WTC11 (cell line): ENCODE measurements at regions not wholly inside any gene's neighbourhood (a gene's known extent, or its start where the extent isn't known, plus 50 kb on each side); places are given as distances from the start of the nearest gene placed in this dataset.

ENCODE experiments used
- ATAC-seq: fragments of 200-7000 bp; cut with Tn5 transposase; 2 replicates; pipeline ENCODE4 v1.10.0; 2021; ENCODE audit warnings: mild to moderate bottlenecking, moderate library complexity
- CTCF ChIA-PET: fragments of 300-600 bp; sonication (Branson Sonifier 250); formaldehyde crosslinking; loops from one replicate; lab custom pipeline; 2021; ENCODE audit warnings: antibody characterized with exemption; lab: Charles Lee
- POLR2A ChIA-PET: fragments of 350-600 bp; sonication (Branson Sonifier 250); formaldehyde crosslinking; loops from one replicate; lab custom pipeline; 2021; ENCODE audit warnings: antibody characterized with exemption; lab: Charles Lee
- DNase-seq: peaks from one replicate; pipeline ENCODE4 v3.0.0; 2021; ENCODE audit warnings: low spot score
- H3K27ac Mint-ChIP-seq: 2 replicates; pipeline ENCODE4 v1.8.0; 2021; ENCODE audit warnings: mixed read lengths
- H3K27me3 Mint-ChIP-seq: 2 replicates; pipeline ENCODE4 v1.8.0; 2021; ENCODE audit warnings: low read depth, mild to moderate bottlenecking, moderate library complexity, mixed read lengths
- H3K36me3 Mint-ChIP-seq: 2 replicates; pipeline ENCODE4 v1.8.0; 2021; ENCODE audit warnings: mixed read lengths
- H3K4me1 Mint-ChIP-seq: 2 replicates; pipeline ENCODE4 v1.8.0; 2022; ENCODE audit warnings: mixed read lengths
- H3K4me3 Mint-ChIP-seq: 2 replicates; pipeline ENCODE4 v1.8.0; 2021; ENCODE audit warnings: mild to moderate bottlenecking, moderate library complexity, mixed read lengths
- H3K9me3 Mint-ChIP-seq: 2 replicates; pipeline ENCODE4 v1.8.0; 2021; ENCODE audit warnings: mixed read lengths
- CREB1 ChIP-seq: sonication (generic); formaldehyde crosslinking; IDR thresholded peaks from 2 replicates; pipeline ENCODE4 v1.8.0; 2023; ENCODE audit warnings: mild to moderate bottlenecking, missing genetic modification reagents
- CREM ChIP-seq: sonication (generic); formaldehyde crosslinking; IDR thresholded peaks from 2 replicates; pipeline ENCODE4 v1.8.1; 2022; ENCODE audit warnings: mild to moderate bottlenecking, missing genetic modification reagents, moderate library complexity
- ELF4 ChIP-seq: sonication (generic); formaldehyde crosslinking; IDR thresholded peaks from 2 replicates; pipeline ENCODE4 v1.8.1; 2022; ENCODE audit warnings: low read depth, mild to moderate bottlenecking, moderate library complexity, missing genetic modification reagents
- FOXK1 ChIP-seq: sonication (generic); formaldehyde crosslinking; IDR thresholded peaks from 2 replicates; pipeline ENCODE4 v1.8.0; 2022; ENCODE audit warnings: mild to moderate bottlenecking, moderate library complexity, missing genetic modification reagents
- GRHL2 ChIP-seq: fragments of 250-450 bp; sonication (Bioruptor Pico); IDR thresholded peaks from 2 replicates; pipeline ENCODE4 v1.8.0; 2022; ENCODE audit warnings: mild to moderate bottlenecking, moderate library complexity; ENCODE audit not compliant: insufficient replicate concordance, severe bottlenecking
- JAZF1 ChIP-seq: fragments of 250-450 bp; sonication (Bioruptor Pico); IDR thresholded peaks from 2 replicates; pipeline ENCODE4 v1.9.0; 2021; ENCODE audit warnings: moderate library complexity, mild to moderate bottlenecking, inconsistent platforms
- OVOL2 ChIP-seq: fragments of 250-450 bp; sonication (Bioruptor Pico); IDR thresholded peaks from 2 replicates; pipeline ENCODE4 v1.9.0; 2021; ENCODE audit warnings: mild to moderate bottlenecking, borderline replicate concordance
- SOX15 ChIP-seq: fragments of 250-450 bp; sonication (Bioruptor Pico); IDR thresholded peaks from 2 replicates; pipeline ENCODE4 v1.9.0; 2021; ENCODE audit warnings: mild to moderate bottlenecking
- TCF7 ChIP-seq: sonication (generic); formaldehyde crosslinking; IDR thresholded peaks from 2 replicates; pipeline ENCODE4 v1.8.0; 2022; ENCODE audit warnings: mild to moderate bottlenecking, low read depth, missing genetic modification reagents, moderate library complexity
- TEAD4 ChIP-seq: sonication (generic); formaldehyde crosslinking; IDR thresholded peaks from 2 replicates; pipeline ENCODE4 v1.8.0; 2022; ENCODE audit warnings: mild to moderate bottlenecking, missing genetic modification reagents
- ZNF317 ChIP-seq: sonication (generic); formaldehyde crosslinking; IDR thresholded peaks from 2 replicates; pipeline ENCODE4 v1.8.1; 2023; ENCODE audit warnings: low read depth, mild to moderate bottlenecking, moderate library complexity, missing genetic modification reagents, borderline replicate concordance
- ZNF396 ChIP-seq: fragments of 250-450 bp; sonication (Bioruptor Pico); IDR thresholded peaks from 2 replicates; pipeline ENCODE4 v1.8.0; 2021; ENCODE audit warnings: mild to moderate bottlenecking, moderate library complexity, borderline replicate concordance
- ZNF416 ChIP-seq: fragments of 250-450 bp; sonication (Bioruptor Pico); IDR thresholded peaks from 2 replicates; pipeline ENCODE4 v1.9.0; 2021; ENCODE audit warnings: mild to moderate bottlenecking, inconsistent platforms
- ZNF423 ChIP-seq: fragments of 250-450 bp; sonication (Bioruptor Pico); IDR thresholded peaks from 2 replicates; pipeline ENCODE4 v2.1.2; 2022; ENCODE audit warnings: mild to moderate bottlenecking, moderate library complexity
- ZNF671 ChIP-seq: fragments of 250-450 bp; sonication (Bioruptor Pico); IDR thresholded peaks from 2 replicates; pipeline ENCODE4 v1.8.0; 2021; ENCODE audit warnings: mild to moderate bottlenecking
- TF ChIP-seq, protein P1 (sequence below): fragments of 200-600 bp; IDR thresholded peaks from 2 replicates; pipeline ENCODE4 v1.8.0; 2022; ENCODE audit warnings: antibody characterized with exemption
- TF ChIP-seq, protein P2 (sequence below): sonication (generic); formaldehyde crosslinking; IDR thresholded peaks from 2 replicates; pipeline ENCODE4 v1.8.0; 2023; ENCODE audit warnings: mild to moderate bottlenecking, missing genetic modification reagents
- TF ChIP-seq, protein P3 (sequence below): sonication (generic); formaldehyde crosslinking; IDR thresholded peaks from 2 replicates; pipeline ENCODE4 v1.8.0; 2022; ENCODE audit warnings: missing genetic modification reagents
- TF ChIP-seq, protein P4 (sequence below): sonication (generic); formaldehyde crosslinking; IDR thresholded peaks from 2 replicates; pipeline ENCODE4 v1.8.1; 2023; ENCODE audit warnings: mild to moderate bottlenecking, moderate library complexity, missing genetic modification reagents
- TF ChIP-seq, protein P5 (sequence below): sonication (generic); formaldehyde crosslinking; IDR thresholded peaks from 2 replicates; pipeline ENCODE4 v1.8.1; 2022; ENCODE audit warnings: mild to moderate bottlenecking, missing genetic modification reagents, moderate library complexity, borderline replicate concordance
- TF ChIP-seq, protein P6 (sequence below): fragments of 250-450 bp; sonication (Bioruptor Pico); IDR thresholded peaks from 2 replicates; pipeline ENCODE4 v1.8.0; 2021; ENCODE audit warnings: mild to moderate bottlenecking
- TF ChIP-seq, protein P7 (sequence below): sonication (generic); formaldehyde crosslinking; IDR thresholded peaks from 2 replicates; pipeline ENCODE4 v1.8.1; 2022; ENCODE audit warnings: missing genetic modification reagents, borderline replicate concordance
- TF ChIP-seq, protein P8 (sequence below): sonication (generic); formaldehyde crosslinking; IDR thresholded peaks from 2 replicates; pipeline ENCODE4 v1.8.1; 2023; ENCODE audit warnings: mild to moderate bottlenecking, missing genetic modification reagents, moderate library complexity

DNA sequence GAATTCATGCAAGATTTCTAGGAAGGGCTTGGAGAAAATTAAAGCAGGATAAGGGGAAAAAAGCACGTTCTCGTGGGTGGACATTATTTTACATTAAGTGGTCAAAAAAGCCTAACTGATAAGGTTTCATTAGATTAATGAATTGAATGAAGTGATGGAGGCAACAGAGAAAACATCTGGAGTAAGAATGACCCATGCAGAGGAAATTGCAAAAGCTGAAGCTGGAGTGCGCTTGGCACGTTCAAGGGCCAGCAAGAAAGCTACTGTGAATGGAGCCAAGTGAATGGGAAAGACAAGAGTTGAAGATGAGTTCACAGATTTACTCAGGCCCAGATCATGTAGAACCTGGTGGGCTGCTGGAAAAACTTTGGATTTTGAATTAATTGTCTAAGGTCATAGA, 777.9 kb downstream of the DACH1 start:
- peaks cover 15% of the 10 kb centered on the region for H3K9me3 Mint-ChIP-seq

DNA sequence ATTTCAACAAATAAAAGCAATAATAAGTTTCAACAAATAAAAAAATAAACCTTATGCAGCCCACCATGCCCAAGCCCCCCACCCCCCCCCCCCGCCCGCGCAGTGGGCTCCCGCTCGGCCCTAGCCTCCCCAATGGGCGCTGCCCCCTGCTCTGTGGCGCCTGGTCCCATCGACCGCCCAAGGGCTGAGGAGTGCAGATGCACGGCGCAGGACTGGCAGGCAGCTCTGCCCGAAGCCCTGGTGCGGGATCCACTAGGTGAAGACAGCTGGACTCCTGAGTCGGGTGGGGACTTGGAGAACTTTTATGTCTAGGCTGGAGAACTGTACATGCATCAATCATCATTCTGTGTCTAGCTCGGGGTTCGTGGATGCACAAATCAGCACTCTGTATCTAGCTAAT, 779.6 kb downstream of the DACH1 start:
- no peak for ATAC-seq
- H3K36me3 Mint-ChIP-seq, result no peaks in the 10 kb centered on the region
- no peak overlapping the region for H3K27ac Mint-ChIP-seq
- ChIA-PET CTCF (no interaction called here), POLR2A (interaction anchor here (1.4 kb wide), 1 partner anchor 10 kb away, joined by 3 read pairs; no protein-coding TSS in a partner anchor)
- H3K27me3 Mint-ChIP-seq, result no peaks in the 10 kb centered on the region
- no peaks in the 10 kb centered on the region for H3K4me1 Mint-ChIP-seq
- no peak overlapping the region for H3K4me3 Mint-ChIP-seq
- no peak for DNase-seq
- TF ChIP-seq TEAD4 (CRISPR knock-in tag) (no peak), ZNF396 (CRISPR knock-in tag) (no peak), CREB1 (CRISPR knock-in tag) (no peak), ZNF423 (CRISPR knock-in tag) (no peak), CREM (CRISPR knock-in tag) (no peak), ZNF416 (CRISPR knock-in tag) (no peak), TCF7 (no peak), OVOL2 (CRISPR knock-in tag) (no peak)
- TF ChIP-seq, protein P1, sequence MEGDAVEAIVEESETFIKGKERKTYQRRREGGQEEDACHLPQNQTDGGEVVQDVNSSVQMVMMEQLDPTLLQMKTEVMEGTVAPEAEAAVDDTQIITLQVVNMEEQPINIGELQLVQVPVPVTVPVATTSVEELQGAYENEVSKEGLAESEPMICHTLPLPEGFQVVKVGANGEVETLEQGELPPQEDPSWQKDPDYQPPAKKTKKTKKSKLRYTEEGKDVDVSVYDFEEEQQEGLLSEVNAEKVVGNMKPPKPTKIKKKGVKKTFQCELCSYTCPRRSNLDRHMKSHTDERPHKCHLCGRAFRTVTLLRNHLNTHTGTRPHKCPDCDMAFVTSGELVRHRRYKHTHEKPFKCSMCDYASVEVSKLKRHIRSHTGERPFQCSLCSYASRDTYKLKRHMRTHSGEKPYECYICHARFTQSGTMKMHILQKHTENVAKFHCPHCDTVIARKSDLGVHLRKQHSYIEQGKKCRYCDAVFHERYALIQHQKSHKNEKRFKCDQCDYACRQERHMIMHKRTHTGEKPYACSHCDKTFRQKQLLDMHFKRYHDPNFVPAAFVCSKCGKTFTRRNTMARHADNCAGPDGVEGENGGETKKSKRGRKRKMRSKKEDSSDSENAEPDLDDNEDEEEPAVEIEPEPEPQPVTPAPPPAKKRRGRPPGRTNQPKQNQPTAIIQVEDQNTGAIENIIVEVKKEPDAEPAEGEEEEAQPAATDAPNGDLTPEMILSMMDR, result no peak
- TF ChIP-seq, protein P2, sequence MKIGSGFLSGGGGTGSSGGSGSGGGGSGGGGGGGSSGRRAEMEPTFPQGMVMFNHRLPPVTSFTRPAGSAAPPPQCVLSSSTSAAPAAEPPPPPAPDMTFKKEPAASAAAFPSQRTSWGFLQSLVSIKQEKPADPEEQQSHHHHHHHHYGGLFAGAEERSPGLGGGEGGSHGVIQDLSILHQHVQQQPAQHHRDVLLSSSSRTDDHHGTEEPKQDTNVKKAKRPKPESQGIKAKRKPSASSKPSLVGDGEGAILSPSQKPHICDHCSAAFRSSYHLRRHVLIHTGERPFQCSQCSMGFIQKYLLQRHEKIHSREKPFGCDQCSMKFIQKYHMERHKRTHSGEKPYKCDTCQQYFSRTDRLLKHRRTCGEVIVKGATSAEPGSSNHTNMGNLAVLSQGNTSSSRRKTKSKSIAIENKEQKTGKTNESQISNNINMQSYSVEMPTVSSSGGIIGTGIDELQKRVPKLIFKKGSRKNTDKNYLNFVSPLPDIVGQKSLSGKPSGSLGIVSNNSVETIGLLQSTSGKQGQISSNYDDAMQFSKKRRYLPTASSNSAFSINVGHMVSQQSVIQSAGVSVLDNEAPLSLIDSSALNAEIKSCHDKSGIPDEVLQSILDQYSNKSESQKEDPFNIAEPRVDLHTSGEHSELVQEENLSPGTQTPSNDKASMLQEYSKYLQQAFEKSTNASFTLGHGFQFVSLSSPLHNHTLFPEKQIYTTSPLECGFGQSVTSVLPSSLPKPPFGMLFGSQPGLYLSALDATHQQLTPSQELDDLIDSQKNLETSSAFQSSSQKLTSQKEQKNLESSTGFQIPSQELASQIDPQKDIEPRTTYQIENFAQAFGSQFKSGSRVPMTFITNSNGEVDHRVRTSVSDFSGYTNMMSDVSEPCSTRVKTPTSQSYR (CRISPR knock-in tag), result no peak
- TF ChIP-seq, protein P3, sequence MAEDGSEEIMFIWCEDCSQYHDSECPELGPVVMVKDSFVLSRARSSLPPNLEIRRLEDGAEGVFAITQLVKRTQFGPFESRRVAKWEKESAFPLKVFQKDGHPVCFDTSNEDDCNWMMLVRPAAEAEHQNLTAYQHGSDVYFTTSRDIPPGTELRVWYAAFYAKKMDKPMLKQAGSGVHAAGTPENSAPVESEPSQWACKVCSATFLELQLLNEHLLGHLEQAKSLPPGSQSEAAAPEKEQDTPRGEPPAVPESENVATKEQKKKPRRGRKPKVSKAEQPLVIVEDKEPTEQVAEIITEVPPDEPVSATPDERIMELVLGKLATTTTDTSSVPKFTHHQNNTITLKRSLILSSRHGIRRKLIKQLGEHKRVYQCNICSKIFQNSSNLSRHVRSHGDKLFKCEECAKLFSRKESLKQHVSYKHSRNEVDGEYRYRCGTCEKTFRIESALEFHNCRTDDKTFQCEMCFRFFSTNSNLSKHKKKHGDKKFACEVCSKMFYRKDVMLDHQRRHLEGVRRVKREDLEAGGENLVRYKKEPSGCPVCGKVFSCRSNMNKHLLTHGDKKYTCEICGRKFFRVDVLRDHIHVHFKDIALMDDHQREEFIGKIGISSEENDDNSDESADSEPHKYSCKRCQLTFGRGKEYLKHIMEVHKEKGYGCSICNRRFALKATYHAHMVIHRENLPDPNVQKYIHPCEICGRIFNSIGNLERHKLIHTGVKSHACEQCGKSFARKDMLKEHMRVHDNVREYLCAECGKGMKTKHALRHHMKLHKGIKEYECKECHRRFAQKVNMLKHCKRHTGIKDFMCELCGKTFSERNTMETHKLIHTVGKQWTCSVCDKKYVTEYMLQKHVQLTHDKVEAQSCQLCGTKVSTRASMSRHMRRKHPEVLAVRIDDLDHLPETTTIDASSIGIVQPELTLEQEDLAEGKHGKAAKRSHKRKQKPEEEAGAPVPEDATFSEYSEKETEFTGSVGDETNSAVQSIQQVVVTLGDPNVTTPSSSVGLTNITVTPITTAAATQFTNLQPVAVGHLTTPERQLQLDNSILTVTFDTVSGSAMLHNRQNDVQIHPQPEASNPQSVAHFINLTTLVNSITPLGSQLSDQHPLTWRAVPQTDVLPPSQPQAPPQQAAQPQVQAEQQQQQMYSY, result no peak
- TF ChIP-seq, protein P4, sequence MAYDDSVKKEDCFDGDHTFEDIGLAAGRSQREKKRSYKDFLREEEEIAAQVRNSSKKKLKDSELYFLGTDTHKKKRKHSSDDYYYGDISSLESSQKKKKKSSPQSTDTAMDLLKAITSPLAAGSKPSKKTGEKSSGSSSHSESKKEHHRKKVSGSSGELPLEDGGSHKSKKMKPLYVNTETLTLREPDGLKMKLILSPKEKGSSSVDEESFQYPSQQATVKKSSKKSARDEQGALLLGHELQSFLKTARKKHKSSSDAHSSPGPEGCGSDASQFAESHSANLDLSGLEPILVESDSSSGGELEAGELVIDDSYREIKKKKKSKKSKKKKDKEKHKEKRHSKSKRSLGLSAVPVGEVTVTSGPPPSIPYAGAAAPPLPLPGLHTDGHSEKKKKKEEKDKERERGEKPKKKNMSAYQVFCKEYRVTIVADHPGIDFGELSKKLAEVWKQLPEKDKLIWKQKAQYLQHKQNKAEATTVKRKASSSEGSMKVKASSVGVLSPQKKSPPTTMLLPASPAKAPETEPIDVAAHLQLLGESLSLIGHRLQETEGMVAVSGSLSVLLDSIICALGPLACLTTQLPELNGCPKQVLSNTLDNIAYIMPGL (CRISPR knock-in tag), result no peak
- TF ChIP-seq, protein P5, sequence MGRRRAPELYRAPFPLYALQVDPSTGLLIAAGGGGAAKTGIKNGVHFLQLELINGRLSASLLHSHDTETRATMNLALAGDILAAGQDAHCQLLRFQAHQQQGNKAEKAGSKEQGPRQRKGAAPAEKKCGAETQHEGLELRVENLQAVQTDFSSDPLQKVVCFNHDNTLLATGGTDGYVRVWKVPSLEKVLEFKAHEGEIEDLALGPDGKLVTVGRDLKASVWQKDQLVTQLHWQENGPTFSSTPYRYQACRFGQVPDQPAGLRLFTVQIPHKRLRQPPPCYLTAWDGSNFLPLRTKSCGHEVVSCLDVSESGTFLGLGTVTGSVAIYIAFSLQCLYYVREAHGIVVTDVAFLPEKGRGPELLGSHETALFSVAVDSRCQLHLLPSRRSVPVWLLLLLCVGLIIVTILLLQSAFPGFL (CRISPR knock-in tag), result no peak
- H3K9me3 Mint-ChIP-seq, result peaks cover 15% of the 10 kb centered on the region

More for the DNA sequence above, 777.9 kb downstream of the DACH1 start:
- no peaks in the 10 kb centered on the region for H3K27me3 Mint-ChIP-seq
- TF ChIP-seq ZNF317 (CRISPR knock-in tag) (no peak), ZNF671 (CRISPR knock-in tag) (no peak), ELF4 (CRISPR knock-in tag) (no peak), SOX15 (CRISPR knock-in tag) (no peak), ZNF416 (CRISPR knock-in tag) (no peak), GRHL2 (no peak), JAZF1 (CRISPR knock-in tag) (no peak), FOXK1 (CRISPR knock-in tag) (no peak)
- TF ChIP-seq, protein P6, sequence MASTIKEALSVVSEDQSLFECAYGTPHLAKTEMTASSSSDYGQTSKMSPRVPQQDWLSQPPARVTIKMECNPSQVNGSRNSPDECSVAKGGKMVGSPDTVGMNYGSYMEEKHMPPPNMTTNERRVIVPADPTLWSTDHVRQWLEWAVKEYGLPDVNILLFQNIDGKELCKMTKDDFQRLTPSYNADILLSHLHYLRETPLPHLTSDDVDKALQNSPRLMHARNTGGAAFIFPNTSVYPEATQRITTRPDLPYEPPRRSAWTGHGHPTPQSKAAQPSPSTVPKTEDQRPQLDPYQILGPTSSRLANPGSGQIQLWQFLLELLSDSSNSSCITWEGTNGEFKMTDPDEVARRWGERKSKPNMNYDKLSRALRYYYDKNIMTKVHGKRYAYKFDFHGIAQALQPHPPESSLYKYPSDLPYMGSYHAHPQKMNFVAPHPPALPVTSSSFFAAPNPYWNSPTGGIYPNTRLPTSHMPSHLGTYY (CRISPR knock-in tag), result no peak
- TF ChIP-seq, protein P7, sequence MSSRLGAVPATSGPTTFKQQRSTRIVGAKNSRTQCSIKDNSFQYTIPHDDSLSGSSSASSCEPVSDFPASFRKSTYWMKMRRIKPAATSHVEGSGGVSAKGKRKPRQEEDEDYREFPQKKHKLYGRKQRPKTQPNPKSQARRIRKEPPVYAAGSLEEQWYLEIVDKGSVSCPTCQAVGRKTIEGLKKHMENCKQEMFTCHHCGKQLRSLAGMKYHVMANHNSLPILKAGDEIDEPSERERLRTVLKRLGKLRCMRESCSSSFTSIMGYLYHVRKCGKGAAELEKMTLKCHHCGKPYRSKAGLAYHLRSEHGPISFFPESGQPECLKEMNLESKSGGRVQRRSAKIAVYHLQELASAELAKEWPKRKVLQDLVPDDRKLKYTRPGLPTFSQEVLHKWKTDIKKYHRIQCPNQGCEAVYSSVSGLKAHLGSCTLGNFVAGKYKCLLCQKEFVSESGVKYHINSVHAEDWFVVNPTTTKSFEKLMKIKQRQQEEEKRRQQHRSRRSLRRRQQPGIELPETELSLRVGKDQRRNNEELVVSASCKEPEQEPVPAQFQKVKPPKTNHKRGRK, result no peak
- TF ChIP-seq, protein P8, sequence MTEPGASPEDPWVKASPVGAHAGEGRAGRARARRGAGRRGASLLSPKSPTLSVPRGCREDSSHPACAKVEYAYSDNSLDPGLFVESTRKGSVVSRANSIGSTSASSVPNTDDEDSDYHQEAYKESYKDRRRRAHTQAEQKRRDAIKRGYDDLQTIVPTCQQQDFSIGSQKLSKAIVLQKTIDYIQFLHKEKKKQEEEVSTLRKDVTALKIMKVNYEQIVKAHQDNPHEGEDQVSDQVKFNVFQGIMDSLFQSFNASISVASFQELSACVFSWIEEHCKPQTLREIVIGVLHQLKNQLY, result no peak
- TF ChIP-seq, all 79 proteins: peak for 0
- ChIA-PET CTCF (no interaction called here), POLR2A (no interaction called here)
- H3K36me3 Mint-ChIP-seq, result no peaks in the 10 kb centered on the region
- H3K4me1 Mint-ChIP-seq, result no peaks in the 10 kb centered on the region
- H3K27ac Mint-ChIP-seq, result no peak overlapping the region
- DNase-seq (no peak), ATAC-seq (no peak)
- no peak overlapping the region for H3K4me3 Mint-ChIP-seq
